Psoas muscle (tissue), 7 donors: ENCODE measurements at regions not wholly inside any gene's neighbourhood (a gene's known extent, or its start where the extent isn't known, plus 50 kb on each side); places are given as distances from the start of the nearest gene placed in this dataset.

Experiments
- ATAC-seq, 4 donors: fragments of 200-7000 bp; cut with Tn5 transposase; one replicate each; pipeline ENCODE4 v1.9.1; 2020; ENCODE audit warnings: moderate library complexity in 3 of 4, mild to moderate bottlenecking in 2 of 4
- DNase-seq, 2 donors: peaks; one replicate each; pipeline ENCODE4 v3.0.0-alpha.2; 2020
- H3K27ac ChIP-seq: fragments of 200-600 bp; one replicate; pipeline ENCODE4 v1.8.0; 2022
- H3K27me3 ChIP-seq, 3 donors: fragments of 200-600 bp in 1 of 3; one replicate each; pipeline versions ENCODE4 v1.6.1 to v1.8.0; 2013 to 2022; ENCODE audit warnings: low read length in 2 of 3, mild to moderate bottlenecking in 2 of 3, moderate library complexity in 1 of 3; ENCODE audit not compliant: insufficient read depth in 3 of 3
- H3K36me3 ChIP-seq, 2 donors: fragments of 200-600 bp in 1 of 2; one replicate each; pipeline versions ENCODE4 v1.6.1 to v1.8.0; 2013 to 2022; ENCODE audit warnings: low read depth in 1 of 2, mild to moderate bottlenecking in 1 of 2, moderate library complexity in 1 of 2; ENCODE audit not compliant: insufficient read depth in 1 of 2
- H3K4me1 ChIP-seq: fragments of 200-600 bp; one replicate; pipeline ENCODE4 v1.8.0; 2022
- H3K4me3 ChIP-seq: fragments of 200-600 bp; one replicate; pipeline ENCODE4 v1.8.0; 2022; ENCODE audit warnings: mild to moderate bottlenecking
- H3K9me3 ChIP-seq: fragments of 200-600 bp; one replicate; pipeline ENCODE4 v1.8.0; 2022
- WGBS, 3 donors: extraction: QIAGEN DNeasy Blood & Tissue Kit; methylation state at CpG; one replicate each; pipeline versions ENCODE4 v1.1.6 to v1.1.7; 2013; 5-methylcytosine and 5-hydroxymethylcytosine counted together
- intact Hi-C, 2 donors: fragments of 100-400 bp; cut with DNase I; formaldehyde crosslinking; loops; one replicate each; pipeline versions ENCODE4 v1.11.0 to v1.14.2; 2022
- TF ChIP-seq, protein P1 (sequence below): fragments of 200-600 bp; IDR thresholded peaks from one replicate; pipeline ENCODE4 v1.8.0; 2022; ENCODE audit warnings: antibody characterized with exemption
- donor health status: healthy with polysubstance abuse.
- donor health status: DM: no; HTN: no; CAD: no; lungs with moderate emphysema.
- donor health status: Bipolar disorder and iron deficiency.
- donor health status: healthy.
- donor health status: DM: yes; HTN: yes; CAD: no.
- donor health status: DM: no; HTN: no; CAD: no.
- donor health status: DM: yes; HTN: yes; CAD: no.

DNA sequence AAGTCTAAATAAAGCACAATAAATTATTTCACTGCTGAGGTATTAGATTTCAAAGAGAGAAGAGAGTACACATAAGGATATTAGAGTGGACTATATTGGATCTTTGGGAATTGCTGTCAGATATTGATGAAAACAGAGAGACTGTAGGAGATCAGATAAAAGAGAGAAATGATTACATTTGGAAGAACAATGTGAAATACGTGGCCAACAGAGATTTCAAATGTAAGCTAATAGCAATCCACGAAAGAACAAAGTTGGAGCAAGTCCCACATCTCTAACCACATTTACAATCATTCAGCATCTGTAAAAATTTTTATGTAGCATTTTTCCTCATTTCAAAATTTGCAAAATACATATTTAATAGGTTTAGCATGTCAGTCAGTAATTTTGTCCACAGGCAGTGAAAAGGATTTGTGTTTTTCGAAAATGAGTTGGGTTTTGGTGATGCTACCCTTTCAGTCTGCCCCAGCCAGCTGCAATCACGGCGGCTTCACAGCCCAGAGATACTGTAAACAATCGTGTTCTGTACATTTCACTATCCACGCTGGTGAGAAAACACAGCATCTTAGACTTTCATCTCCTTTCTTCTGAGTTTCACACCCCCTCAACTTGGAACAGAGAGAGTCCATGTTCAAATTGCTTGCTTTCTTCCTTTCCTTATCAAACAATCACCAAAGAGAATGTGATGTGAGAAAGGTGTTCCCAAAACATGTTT lies 209.1 kb upstream of the LYPLAL1 start:
- Histone ChIP-seq H3K9me3 (peaks cover 7% of the 10 kb centered on the region), H3K27me3 (no peaks in the 10 kb centered on the region), H3K4me1 (no peaks in the 10 kb centered on the region), H3K4me3 (no peak overlapping the region), H3K36me3 (no peaks in the 10 kb centered on the region), H3K27ac (no peak overlapping the region)
- intact Hi-C loops: no loop called here
- DNase-seq: no peak
- no peak for ATAC-seq
- WGBS, 3 donors: 69 to 78% (median 73%) methylated on average over 7 of the region's 7 CpGs
- TF ChIP-seq, protein P1, sequence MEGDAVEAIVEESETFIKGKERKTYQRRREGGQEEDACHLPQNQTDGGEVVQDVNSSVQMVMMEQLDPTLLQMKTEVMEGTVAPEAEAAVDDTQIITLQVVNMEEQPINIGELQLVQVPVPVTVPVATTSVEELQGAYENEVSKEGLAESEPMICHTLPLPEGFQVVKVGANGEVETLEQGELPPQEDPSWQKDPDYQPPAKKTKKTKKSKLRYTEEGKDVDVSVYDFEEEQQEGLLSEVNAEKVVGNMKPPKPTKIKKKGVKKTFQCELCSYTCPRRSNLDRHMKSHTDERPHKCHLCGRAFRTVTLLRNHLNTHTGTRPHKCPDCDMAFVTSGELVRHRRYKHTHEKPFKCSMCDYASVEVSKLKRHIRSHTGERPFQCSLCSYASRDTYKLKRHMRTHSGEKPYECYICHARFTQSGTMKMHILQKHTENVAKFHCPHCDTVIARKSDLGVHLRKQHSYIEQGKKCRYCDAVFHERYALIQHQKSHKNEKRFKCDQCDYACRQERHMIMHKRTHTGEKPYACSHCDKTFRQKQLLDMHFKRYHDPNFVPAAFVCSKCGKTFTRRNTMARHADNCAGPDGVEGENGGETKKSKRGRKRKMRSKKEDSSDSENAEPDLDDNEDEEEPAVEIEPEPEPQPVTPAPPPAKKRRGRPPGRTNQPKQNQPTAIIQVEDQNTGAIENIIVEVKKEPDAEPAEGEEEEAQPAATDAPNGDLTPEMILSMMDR: no peak

DNA sequence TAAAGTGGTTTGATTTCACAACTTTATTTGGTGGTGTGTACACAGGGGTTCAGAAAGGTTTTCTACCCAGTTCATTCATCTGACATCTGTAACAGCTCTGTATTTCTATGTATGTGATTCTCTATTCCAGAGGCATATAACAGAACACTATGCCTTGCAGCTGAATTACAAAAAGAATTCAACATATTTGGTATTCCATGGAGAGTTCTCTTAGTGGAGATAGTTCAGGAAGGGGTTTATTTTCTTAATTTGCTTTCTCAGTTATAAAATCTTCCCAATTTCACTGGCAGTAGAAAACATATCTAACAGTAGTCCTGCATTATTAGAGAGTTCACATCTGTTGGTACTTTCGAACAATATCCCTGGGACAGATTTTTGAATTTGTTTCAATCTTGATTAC lies 207.9 kb upstream of the LYPLAL1 start:
- WGBS, 3 donors: 17 to 27% (median 22%) methylated on average over 1 of the region's 1 CpG

DNA sequence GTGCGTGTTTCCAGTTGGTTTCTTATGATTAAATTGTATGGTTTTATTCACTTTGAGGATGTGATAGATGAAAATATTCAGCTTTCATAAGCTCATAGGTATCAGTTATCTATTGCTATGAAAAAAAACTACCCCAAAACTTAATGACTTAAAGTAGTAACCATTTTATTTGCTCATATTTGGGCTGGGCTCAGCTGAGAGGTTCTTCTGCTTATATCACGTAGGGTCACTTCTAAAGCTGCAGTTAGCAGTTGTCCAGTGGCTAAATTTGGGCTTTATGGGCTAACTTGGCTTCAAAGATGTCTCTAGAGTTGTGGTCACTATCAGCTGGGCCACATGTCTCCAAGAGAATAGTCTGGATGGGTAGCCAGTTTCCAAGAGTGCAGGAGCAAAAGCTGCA lies 206.4 kb upstream of the LYPLAL1 start:
- TF ChIP-seq, protein P1: no peak
- Histone ChIP-seq H3K36me3 (no peaks in the 10 kb centered on the region), H3K27me3 (no peaks in the 10 kb centered on the region), H3K27ac (no peak overlapping the region), H3K9me3 (peaks cover 7% of the 10 kb centered on the region), H3K4me1 (no peaks in the 10 kb centered on the region), H3K4me3 (no peak overlapping the region)
- WGBS, 3 donors: 96 to 100% (median 98%) methylated on average over 2 of the region's 2 CpGs
- ATAC-seq (no peak), DNase-seq (no peak)
- intact Hi-C loops: no loop called here

More for the DNA sequence above, 207.9 kb upstream of the LYPLAL1 start:
- H3K27ac ChIP-seq: no peak overlapping the region
- ATAC-seq (no peak), DNase-seq (no peak)
- TF ChIP-seq, protein P1: no peak
- intact Hi-C loops: no loop called here
- H3K36me3 ChIP-seq: no peaks in the 10 kb centered on the region
- no peak overlapping the region for H3K4me3 ChIP-seq
- peaks cover 7% of the 10 kb centered on the region for H3K9me3 ChIP-seq
- H3K27me3 ChIP-seq: no peaks in the 10 kb centered on the region
- no peaks in the 10 kb centered on the region for H3K4me1 ChIP-seq

DNA sequence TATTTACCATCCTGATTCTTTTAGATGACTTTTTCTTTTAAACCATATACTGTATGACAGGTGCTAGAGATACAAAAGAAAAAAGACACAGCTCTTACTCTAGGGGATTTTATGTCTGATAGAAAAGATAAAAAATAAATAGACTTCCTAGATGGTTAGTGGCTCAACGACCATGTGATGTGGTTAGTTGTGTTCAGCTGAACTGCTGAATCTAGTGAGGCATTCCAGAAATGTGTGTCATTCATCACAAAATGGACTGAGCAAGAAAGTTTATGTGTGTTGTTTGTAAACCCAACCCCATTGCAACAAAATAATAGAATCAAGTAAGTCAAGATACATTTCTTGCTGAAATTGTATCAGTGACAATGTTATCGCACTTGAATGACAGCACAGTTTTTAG lies 205.8 kb upstream of the LYPLAL1 start:
- no peaks in the 10 kb centered on the region for H3K4me1 ChIP-seq
- peaks cover 7% of the 10 kb centered on the region for H3K9me3 ChIP-seq
- no peak for ATAC-seq
- TF ChIP-seq, protein P1: no peak
- H3K27me3 ChIP-seq: peaks cover 0 to 1% (median 0%) of the 10 kb centered on the region in 3 donors
- no peak overlapping the region for H3K27ac ChIP-seq
- intact Hi-C loops: no loop called here
- 73 to 74% (median 74%) methylated on average over 2 of the region's 2 CpGs for WGBS, 3 donors
- H3K4me3 ChIP-seq: no peak overlapping the region
- no peak for DNase-seq
- H3K36me3 ChIP-seq: no peaks in the 10 kb centered on the region

DNA sequence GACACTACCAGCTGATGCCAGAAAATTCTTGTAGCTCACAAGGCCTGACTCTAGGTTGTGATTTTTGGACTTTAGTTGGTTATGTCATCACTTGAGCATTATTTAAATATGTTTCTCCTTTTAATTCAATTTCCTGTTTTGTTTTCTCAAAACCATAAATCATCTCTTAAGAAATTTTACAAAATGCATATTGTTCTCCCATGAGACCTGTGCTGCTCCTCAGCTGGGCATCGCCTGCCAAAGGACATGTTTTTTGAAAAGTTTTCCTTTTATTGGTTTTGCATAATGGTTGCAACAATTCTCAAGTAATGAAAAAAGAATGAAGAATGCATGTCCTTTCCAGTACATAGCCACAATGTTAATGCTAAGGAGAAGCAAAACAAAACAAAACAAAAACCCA lies 204.7 kb upstream of the LYPLAL1 start:
- Histone ChIP-seq H3K9me3 (peaks cover 7% of the 10 kb centered on the region), H3K4me1 (no peaks in the 10 kb centered on the region), H3K36me3 (no peaks in the 10 kb centered on the region), H3K4me3 (no peak overlapping the region), H3K27me3 (peaks cover 0 to 3% (median 0%) of the 10 kb centered on the region in 3 donors), H3K27ac (no peak overlapping the region)
- intact Hi-C loops: no loop called here
- 80 to 87% (median 84%) methylated on average over 1 of the region's 1 CpG for WGBS, 3 donors
- ATAC-seq: no peak
- TF ChIP-seq, protein P1: no peak
- no peak for DNase-seq
